Ishikawa (cell line): ENCODE measurements at regions not wholly inside any gene's neighbourhood (a gene's known extent, or its start where the extent isn't known, plus 50 kb on each side); places are given as distances from the start of the nearest gene placed in this dataset.

Source experiments
- CEBPB ChIP-seq: IDR thresholded peaks from 2 replicates; pipeline ENCODE4 v1.6.1; 2012
- EP300 ChIP-seq: IDR thresholded peaks from 2 replicates; pipeline ENCODE4 v1.6.1; 2012; ENCODE audit warnings: borderline replicate concordance
- FOXM1 ChIP-seq: IDR thresholded peaks from 2 replicates; pipeline ENCODE4 v1.6.1; 2012; ENCODE audit warnings: low read depth, borderline replicate concordance
- MAX ChIP-seq: IDR thresholded peaks from 2 replicates; pipeline ENCODE4 v1.6.1; 2012
- RAD21 ChIP-seq: IDR thresholded peaks from 2 replicates; pipeline ENCODE4 v1.6.1; 2012; ENCODE audit warnings: low read depth
- REST ChIP-seq: IDR thresholded peaks from 2 replicates; pipeline ENCODE4 v1.6.1; 2012; ENCODE audit warnings: low read depth, mild to moderate bottlenecking
- TCF12 ChIP-seq: IDR thresholded peaks from 2 replicates; pipeline ENCODE4 v1.6.1; 2012; ENCODE audit warnings: low read depth
- TEAD4 ChIP-seq: IDR thresholded peaks from 2 replicates; pipeline ENCODE4 v1.6.1; 2012
- USF1 ChIP-seq: IDR thresholded peaks from 2 replicates; pipeline ENCODE4 v1.6.1; 2012

- TF ChIP-seq TCF12 (no peak), TEAD4 (no peak), MAX (no peak), RAD21 (no peak), CEBPB (no peak), EP300 (no peak), REST (no peak), USF1 (no peak), FOXM1 (no peak)
Observed at GRCh38 chr5:124692950-124693349, 53.5 kb downstream of the ZNF608 start.
